ENCODE measurements at regions not wholly inside any gene's neighbourhood (a gene's known extent, or its start where the extent isn't known, plus 50 kb on each side); places are given as distances from the start of the nearest gene placed in this dataset.

DNA sequence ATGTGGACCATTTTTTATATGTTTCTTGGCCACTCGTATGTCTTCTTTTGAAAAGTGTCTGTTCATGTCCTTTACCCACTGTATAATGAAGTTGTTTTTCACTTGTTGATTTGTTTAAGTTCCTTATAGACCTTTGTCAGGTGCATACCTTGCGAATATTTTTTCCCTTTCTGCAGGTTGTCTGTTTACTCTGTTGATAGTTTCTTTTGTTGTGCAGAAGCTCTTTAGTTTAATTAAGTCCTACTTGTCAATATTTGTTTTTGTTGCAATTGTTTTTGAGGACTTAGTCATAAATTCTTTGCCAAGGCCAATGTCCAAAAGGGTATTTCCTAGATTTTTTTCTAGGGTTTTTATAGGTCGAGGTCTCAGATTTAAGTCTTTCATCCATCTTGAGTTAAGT lies 66.2 kb downstream of the UNC5CL start (continued):
- no peak for TF ChIP-seq ZBTB49 (CRISPR knock-in tag; IDR thresholded peaks at IDR 0.05; ENCODE audit: borderline replicate concordance)
- TF ChIP-seq FOXO4 (CRISPR knock-in tag; conservative IDR thresholded peaks at IDR 0.05): no peak
- TF ChIP-seq, protein P1, sequence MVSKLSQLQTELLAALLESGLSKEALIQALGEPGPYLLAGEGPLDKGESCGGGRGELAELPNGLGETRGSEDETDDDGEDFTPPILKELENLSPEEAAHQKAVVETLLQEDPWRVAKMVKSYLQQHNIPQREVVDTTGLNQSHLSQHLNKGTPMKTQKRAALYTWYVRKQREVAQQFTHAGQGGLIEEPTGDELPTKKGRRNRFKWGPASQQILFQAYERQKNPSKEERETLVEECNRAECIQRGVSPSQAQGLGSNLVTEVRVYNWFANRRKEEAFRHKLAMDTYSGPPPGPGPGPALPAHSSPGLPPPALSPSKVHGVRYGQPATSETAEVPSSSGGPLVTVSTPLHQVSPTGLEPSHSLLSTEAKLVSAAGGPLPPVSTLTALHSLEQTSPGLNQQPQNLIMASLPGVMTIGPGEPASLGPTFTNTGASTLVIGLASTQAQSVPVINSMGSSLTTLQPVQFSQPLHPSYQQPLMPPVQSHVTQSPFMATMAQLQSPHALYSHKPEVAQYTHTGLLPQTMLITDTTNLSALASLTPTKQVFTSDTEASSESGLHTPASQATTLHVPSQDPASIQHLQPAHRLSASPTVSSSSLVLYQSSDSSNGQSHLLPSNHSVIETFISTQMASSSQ (IDR thresholded peaks at IDR 0.05; ENCODE audit: low read depth): no peak
- TF ChIP-seq, protein P1 (CRISPR knock-in tag; IDR thresholded peaks at IDR 0.05; ENCODE audit: borderline replicate concordance): no peak
- TF ChIP-seq MBD4 (IDR thresholded peaks at IDR 0.05; ENCODE audit: borderline replicate concordance, low read length): peak; percentile 62; the same call in 1 of the 2 replicates
- no peak for TF ChIP-seq PHF21A (CRISPR knock-in tag; IDR thresholded peaks at IDR 0.05)
- TF ChIP-seq ZNF326 (CRISPR knock-in tag; IDR thresholded peaks at IDR 0.05; ENCODE audit: borderline replicate concordance): no peak
- no peak for TF ChIP-seq DMTF1 (CRISPR knock-in tag; IDR thresholded peaks at IDR 0.05)
- no peak for TF ChIP-seq ZNF124 (CRISPR knock-in tag; IDR thresholded peaks at IDR 0.05)
- TF ChIP-seq, protein P2, sequence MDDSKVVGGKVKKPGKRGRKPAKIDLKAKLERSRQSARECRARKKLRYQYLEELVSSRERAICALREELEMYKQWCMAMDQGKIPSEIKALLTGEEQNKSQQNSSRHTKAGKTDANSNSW (CRISPR knock-in tag; IDR thresholded peaks at IDR 0.05; ENCODE audit: borderline replicate concordance): no peak
- peak; percentile 79 for TF ChIP-seq ARID3A (IDR thresholded peaks at IDR 0.05; ENCODE audit: low read depth, low read length)
- TF ChIP-seq, protein P3, sequence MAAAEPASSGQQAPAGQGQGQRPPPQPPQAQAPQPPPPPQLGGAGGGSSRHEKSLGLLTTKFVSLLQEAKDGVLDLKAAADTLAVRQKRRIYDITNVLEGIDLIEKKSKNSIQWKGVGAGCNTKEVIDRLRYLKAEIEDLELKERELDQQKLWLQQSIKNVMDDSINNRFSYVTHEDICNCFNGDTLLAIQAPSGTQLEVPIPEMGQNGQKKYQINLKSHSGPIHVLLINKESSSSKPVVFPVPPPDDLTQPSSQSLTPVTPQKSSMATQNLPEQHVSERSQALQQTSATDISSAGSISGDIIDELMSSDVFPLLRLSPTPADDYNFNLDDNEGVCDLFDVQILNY (CRISPR knock-in tag; conservative IDR thresholded peaks at IDR 0.05): no peak
- TF ChIP-seq MED13 (CRISPR knock-in tag; IDR thresholded peaks at IDR 0.05): no peak
- TF ChIP-seq XBP1 (CRISPR knock-in tag; IDR thresholded peaks at IDR 0.05): no peak
- no peak for TF ChIP-seq CBX2 (IDR thresholded peaks at IDR 0.05; ENCODE audit: low read depth, low read length)
- TF ChIP-seq CBX2 (CRISPR knock-in tag; IDR thresholded peaks at IDR 0.05; ENCODE audit: low read depth): no peak
- no peak for TF ChIP-seq ZEB1 (IDR thresholded peaks at IDR 0.05; ENCODE audit: insufficient replicate concordance, low read depth)
- TF ChIP-seq KAT2B (IDR thresholded peaks at IDR 0.05; ENCODE audit: borderline replicate concordance, low read depth, low read length): no peak
